ENCODE measurements at regions not wholly inside any gene's neighbourhood (a gene's known extent, or its start where the extent isn't known, plus 50 kb on each side); places are given as distances from the start of the nearest gene placed in this dataset.

GRCh38 chr12:127873306-127873705, 393.7 kb upstream of the TMEM132C start:
- DNase-seq (ENCODE audit: extremely low spot score, unreplicated experiment) = no peak
- Mint-ChIP-seq H3K27ac (ENCODE audit: unreplicated experiment) (no peak overlapping the region), H3K27me3 (ENCODE audit: unreplicated experiment) (no peaks in the 10 kb centered on the region), H3K4me3 (ENCODE audit: unreplicated experiment) (no peak overlapping the region), H3K9me3 (ENCODE audit: unreplicated experiment) (no peaks in the 10 kb centered on the region), H3K36me3 (ENCODE audit: unreplicated experiment) (no peaks in the 10 kb centered on the region), H3K4me1 (ENCODE audit: unreplicated experiment) (no peaks in the 10 kb centered on the region)
- no peak for TF ChIP-seq CTCF (IDR thresholded peaks at IDR 0.05)

GRCh38 chr12:127881371-127882140, 385.4 kb upstream of the TMEM132C start:
- no peak for DNase-seq (ENCODE audit: extremely low spot score, unreplicated experiment)
- Mint-ChIP-seq H3K4me3 (ENCODE audit: unreplicated experiment) (no peak overlapping the region), H3K9me3 (ENCODE audit: unreplicated experiment) (no peaks in the 10 kb centered on the region), H3K36me3 (ENCODE audit: unreplicated experiment) (no peaks in the 10 kb centered on the region), H3K4me1 (ENCODE audit: unreplicated experiment) (peaks cover 10% of the 10 kb centered on the region), H3K27me3 (ENCODE audit: unreplicated experiment) (peaks cover 2% of the 10 kb centered on the region), H3K27ac (ENCODE audit: unreplicated experiment) (no peak overlapping the region)
- no peak for TF ChIP-seq CTCF (IDR thresholded peaks at IDR 0.05)

- H3K27me3 Mint-ChIP-seq (ENCODE audit: unreplicated experiment) = peaks cover 2% of the 10 kb centered on the region
- H3K36me3 Mint-ChIP-seq (ENCODE audit: unreplicated experiment) = no peaks in the 10 kb centered on the region
- H3K4me3 Mint-ChIP-seq (ENCODE audit: unreplicated experiment) = no peak overlapping the region
- no peak for DNase-seq (ENCODE audit: extremely low spot score, unreplicated experiment)
- no peaks in the 10 kb centered on the region for H3K9me3 Mint-ChIP-seq (ENCODE audit: unreplicated experiment)
- H3K27ac Mint-ChIP-seq (ENCODE audit: unreplicated experiment) = no peak overlapping the region
- peaks cover 15% of the 10 kb centered on the region for H3K4me1 Mint-ChIP-seq (ENCODE audit: unreplicated experiment)
- no peak for TF ChIP-seq CTCF (IDR thresholded peaks at IDR 0.05)
Measured at GRCh38 chr12:127883013-127883412, 384.0 kb upstream of the TMEM132C start.

- Mint-ChIP-seq H3K4me1 (ENCODE audit: unreplicated experiment) (peaks cover 17% of the 10 kb centered on the region), H3K27me3 (ENCODE audit: unreplicated experiment) (no peaks in the 10 kb centered on the region), H3K36me3 (ENCODE audit: unreplicated experiment) (no peaks in the 10 kb centered on the region), H3K4me3 (ENCODE audit: unreplicated experiment) (no peak overlapping the region), H3K9me3 (ENCODE audit: unreplicated experiment) (no peaks in the 10 kb centered on the region), H3K27ac (ENCODE audit: unreplicated experiment) (no peak overlapping the region)
- TF ChIP-seq CTCF (IDR thresholded peaks at IDR 0.05) = no peak
- DNase-seq (ENCODE audit: extremely low spot score, unreplicated experiment) = no peak
Measured at GRCh38 chr12:127885954-127886750, 380.8 kb upstream of the TMEM132C start.

- Mint-ChIP-seq H3K4me1 (ENCODE audit: unreplicated experiment) (peaks cover 17% of the 10 kb centered on the region), H3K36me3 (ENCODE audit: unreplicated experiment) (no peaks in the 10 kb centered on the region), H3K4me3 (ENCODE audit: unreplicated experiment) (no peak overlapping the region), H3K27me3 (ENCODE audit: unreplicated experiment) (no peaks in the 10 kb centered on the region), H3K27ac (ENCODE audit: unreplicated experiment) (no peak overlapping the region), H3K9me3 (ENCODE audit: unreplicated experiment) (no peaks in the 10 kb centered on the region)
- no peak for TF ChIP-seq CTCF (IDR thresholded peaks at IDR 0.05)
- no peak for DNase-seq (ENCODE audit: extremely low spot score, unreplicated experiment)
Measured at GRCh38 chr12:127886827-127887226, 380.1 kb upstream of the TMEM132C start.

Data from osteocyte (in vitro differentiated cells).